ENCODE measurements at regions not wholly inside any gene's neighbourhood (a gene's known extent, or its start where the extent isn't known, plus 50 kb on each side); places are given as distances from the start of the nearest gene placed in this dataset.
"Not testable (repeated sequence)": the region's sequence is repeated elsewhere in the genome, so short reads cannot be mapped to it uniquely, and the experiment has no call there.

- Histone ChIP-seq H3K9me3 (ENCODE audit: insufficient read depth, low read length) (no peaks in the 10 kb centered on the region), H3K27me3 (ENCODE audit: insufficient read depth, insufficient read length) (no peaks in the 10 kb centered on the region), H3K9ac (ENCODE audit: insufficient read length, low read depth) (no peak overlapping the region), H3K36me3 (ENCODE audit: insufficient read depth, insufficient read length, low read length) (no peaks in the 10 kb centered on the region), H3K4me1 (ENCODE audit: insufficient read depth, insufficient read length) (no peaks in the 10 kb centered on the region), H3K4me3 (ENCODE audit: insufficient read length, low read depth) (no peak overlapping the region)
- TF ChIP-seq ZNF274 (IDR thresholded peaks at IDR 0.05; ENCODE audit: low read depth, low read length) (no peak), SUZ12 (IDR thresholded peaks at IDR 0.05; ENCODE audit: extremely low read depth, insufficient read depth, insufficient read length) (no peak), YY1 (IDR thresholded peaks at IDR 0.05; ENCODE audit: insufficient read depth, insufficient read length) (no peak)
- no peak for DNase-seq (ENCODE audit: low read depth, low spot score)
These were observed 953.5 kb upstream of the MDGA2 start for GRCh38 chr14:48628870-48629269.

- DNase-seq (ENCODE audit: low read depth, low spot score), result no peak
These were observed 947.6 kb upstream of the MDGA2 start for GRCh38 chr14:48622980-48623379.

GRCh38 chr14:48618057-48618456 lies 942.7 kb upstream of the MDGA2 start:
- Histone ChIP-seq H3K4me1 (ENCODE audit: insufficient read depth, insufficient read length) (no peaks in the 10 kb centered on the region), H3K9me3 (ENCODE audit: insufficient read depth, low read length) (no peaks in the 10 kb centered on the region), H3K9ac (ENCODE audit: insufficient read length, low read depth) (no peak overlapping the region), H3K4me3 (ENCODE audit: insufficient read length, low read depth) (no peak overlapping the region), H3K27me3 (ENCODE audit: insufficient read depth, insufficient read length) (no peaks in the 10 kb centered on the region), H3K36me3 (ENCODE audit: insufficient read depth, insufficient read length, low read length) (no peaks in the 10 kb centered on the region)
- no peak for TF ChIP-seq ZNF274 (IDR thresholded peaks at IDR 0.05; ENCODE audit: low read depth, low read length)
- TF ChIP-seq YY1 (IDR thresholded peaks at IDR 0.05; ENCODE audit: insufficient read depth, insufficient read length), result no peak
- TF ChIP-seq SUZ12 (IDR thresholded peaks at IDR 0.05; ENCODE audit: extremely low read depth, insufficient read depth, insufficient read length), result no peak
- DNase-seq (ENCODE audit: low read depth, low spot score), result no peak

More at GRCh38 chr14:48622980-48623379, 947.6 kb upstream of the MDGA2 start:
- H3K4me3 ChIP-seq (ENCODE audit: insufficient read length, low read depth), result no peak overlapping the region
- no peaks in the 10 kb centered on the region for H3K27me3 ChIP-seq (ENCODE audit: insufficient read depth, insufficient read length)
- no peaks in the 10 kb centered on the region for H3K9me3 ChIP-seq (ENCODE audit: insufficient read depth, low read length)
- H3K4me1 ChIP-seq (ENCODE audit: insufficient read depth, insufficient read length), result no peaks in the 10 kb centered on the region
- no peak for TF ChIP-seq ZNF274 (IDR thresholded peaks at IDR 0.05; ENCODE audit: low read depth, low read length)
- TF ChIP-seq SUZ12 (IDR thresholded peaks at IDR 0.05; ENCODE audit: extremely low read depth, insufficient read depth, insufficient read length), result no peak
- TF ChIP-seq YY1 (IDR thresholded peaks at IDR 0.05; ENCODE audit: insufficient read depth, insufficient read length), result no peak
- no peak overlapping the region for H3K9ac ChIP-seq (ENCODE audit: insufficient read length, low read depth)
- H3K36me3 ChIP-seq (ENCODE audit: insufficient read depth, insufficient read length, low read length), result no peaks in the 10 kb centered on the region

- no peak for DNase-seq (ENCODE audit: low read depth, low spot score)
- Histone ChIP-seq H3K9me3 (ENCODE audit: insufficient read depth, low read length) (no peaks in the 10 kb centered on the region), H3K27me3 (ENCODE audit: insufficient read depth, insufficient read length) (no peaks in the 10 kb centered on the region), H3K36me3 (ENCODE audit: insufficient read depth, insufficient read length, low read length) (no peaks in the 10 kb centered on the region), H3K9ac (ENCODE audit: insufficient read length, low read depth) (no peak overlapping the region), H3K4me1 (ENCODE audit: insufficient read depth, insufficient read length) (no peaks in the 10 kb centered on the region), H3K4me3 (ENCODE audit: insufficient read length, low read depth) (no peak overlapping the region)
- no peak for TF ChIP-seq YY1 (IDR thresholded peaks at IDR 0.05; ENCODE audit: insufficient read depth, insufficient read length)
- TF ChIP-seq SUZ12 (IDR thresholded peaks at IDR 0.05; ENCODE audit: extremely low read depth, insufficient read depth, insufficient read length), result no peak
- no peak for TF ChIP-seq ZNF274 (IDR thresholded peaks at IDR 0.05; ENCODE audit: low read depth, low read length)
These were observed 941.5 kb upstream of the MDGA2 start for GRCh38 chr14:48616931-48617330.

- Histone ChIP-seq H3K9ac (ENCODE audit: insufficient read length, low read depth) (no peak overlapping the region), H3K4me3 (ENCODE audit: insufficient read length, low read depth) (no peak overlapping the region), H3K36me3 (ENCODE audit: insufficient read depth, insufficient read length, low read length) (no peaks in the 10 kb centered on the region), H3K27me3 (ENCODE audit: insufficient read depth, insufficient read length) (no peaks in the 10 kb centered on the region), H3K4me1 (ENCODE audit: insufficient read depth, insufficient read length) (no peaks in the 10 kb centered on the region), H3K9me3 (ENCODE audit: insufficient read depth, low read length) (no peaks in the 10 kb centered on the region)
- TF ChIP-seq ZNF274 (IDR thresholded peaks at IDR 0.05; ENCODE audit: low read depth, low read length), result no peak
- no peak for TF ChIP-seq SUZ12 (IDR thresholded peaks at IDR 0.05; ENCODE audit: extremely low read depth, insufficient read depth, insufficient read length)
- TF ChIP-seq YY1 (IDR thresholded peaks at IDR 0.05; ENCODE audit: insufficient read depth, insufficient read length), result no peak
- DNase-seq (ENCODE audit: low read depth, low spot score), result no peak
These were observed 940.2 kb upstream of the MDGA2 start for GRCh38 chr14:48615618-48616017.

- H3K9me3 ChIP-seq (ENCODE audit: insufficient read depth, low read length), result no peaks in the 10 kb centered on the region
- no peak for DNase-seq (ENCODE audit: low read depth, low spot score)
- H3K4me1 ChIP-seq (ENCODE audit: insufficient read depth, insufficient read length), result no peaks in the 10 kb centered on the region
- no peaks in the 10 kb centered on the region for H3K36me3 ChIP-seq (ENCODE audit: insufficient read depth, insufficient read length, low read length)
- H3K9ac ChIP-seq (ENCODE audit: insufficient read length, low read depth), result no peak overlapping the region
- no peak for TF ChIP-seq ZNF274 (IDR thresholded peaks at IDR 0.05; ENCODE audit: low read depth, low read length)
- TF ChIP-seq YY1 (IDR thresholded peaks at IDR 0.05; ENCODE audit: insufficient read depth, insufficient read length), result no peak
- TF ChIP-seq SUZ12 (IDR thresholded peaks at IDR 0.05; ENCODE audit: extremely low read depth, insufficient read depth, insufficient read length), result no peak
- H3K27me3 ChIP-seq (ENCODE audit: insufficient read depth, insufficient read length), result no peaks in the 10 kb centered on the region
- H3K4me3 ChIP-seq (ENCODE audit: insufficient read length, low read depth), result no peak overlapping the region
These were observed 938.6 kb upstream of the MDGA2 start for GRCh38 chr14:48614003-48614402.

GRCh38 chr14:48606960-48607359 lies 931.6 kb upstream of the MDGA2 start:
- not testable (repeated sequence) for H3K9ac ChIP-seq (ENCODE audit: insufficient read length, low read depth); H3K36me3 ChIP-seq (ENCODE audit: insufficient read depth, insufficient read length, low read length); H3K4me3 ChIP-seq (ENCODE audit: insufficient read length, low read depth); H3K4me1 ChIP-seq (ENCODE audit: insufficient read depth, insufficient read length); DNase-seq (ENCODE audit: low read depth, low spot score); H3K27me3 ChIP-seq (ENCODE audit: insufficient read depth, insufficient read length); H3K9me3 ChIP-seq (ENCODE audit: insufficient read depth, low read length)

- no peak for DNase-seq (ENCODE audit: low read depth, low spot score)
- no peaks in the 10 kb centered on the region for H3K27me3 ChIP-seq (ENCODE audit: insufficient read depth, insufficient read length)
- H3K4me1 ChIP-seq (ENCODE audit: insufficient read depth, insufficient read length), result no peaks in the 10 kb centered on the region
- H3K4me3 ChIP-seq (ENCODE audit: insufficient read length, low read depth), result no peak overlapping the region
- H3K9ac ChIP-seq (ENCODE audit: insufficient read length, low read depth), result no peak overlapping the region
- TF ChIP-seq YY1 (IDR thresholded peaks at IDR 0.05; ENCODE audit: insufficient read depth, insufficient read length) (no peak), SUZ12 (IDR thresholded peaks at IDR 0.05; ENCODE audit: extremely low read depth, insufficient read depth, insufficient read length) (no peak), ZNF274 (IDR thresholded peaks at IDR 0.05; ENCODE audit: low read depth, low read length) (no peak)
- peaks cover 7% of the 10 kb centered on the region; the same call in 1 of the 2 replicates for H3K9me3 ChIP-seq (ENCODE audit: insufficient read depth, low read length)
- no peaks in the 10 kb centered on the region for H3K36me3 ChIP-seq (ENCODE audit: insufficient read depth, insufficient read length, low read length)
These were observed 923.1 kb upstream of the MDGA2 start for GRCh38 chr14:48598458-48598857.
